NCI-H526 (cell line): ENCODE measurements at regions not wholly inside any gene's neighbourhood (a gene's known extent, or its start where the extent isn't known, plus 50 kb on each side); places are given as distances from the start of the nearest gene placed in this dataset.

Experiments
- DNase-seq, 2 experiments: peaks; one replicate each; lab custom pipeline; 2025; lab: John Stamatoyannopoulos, UW

DNA sequence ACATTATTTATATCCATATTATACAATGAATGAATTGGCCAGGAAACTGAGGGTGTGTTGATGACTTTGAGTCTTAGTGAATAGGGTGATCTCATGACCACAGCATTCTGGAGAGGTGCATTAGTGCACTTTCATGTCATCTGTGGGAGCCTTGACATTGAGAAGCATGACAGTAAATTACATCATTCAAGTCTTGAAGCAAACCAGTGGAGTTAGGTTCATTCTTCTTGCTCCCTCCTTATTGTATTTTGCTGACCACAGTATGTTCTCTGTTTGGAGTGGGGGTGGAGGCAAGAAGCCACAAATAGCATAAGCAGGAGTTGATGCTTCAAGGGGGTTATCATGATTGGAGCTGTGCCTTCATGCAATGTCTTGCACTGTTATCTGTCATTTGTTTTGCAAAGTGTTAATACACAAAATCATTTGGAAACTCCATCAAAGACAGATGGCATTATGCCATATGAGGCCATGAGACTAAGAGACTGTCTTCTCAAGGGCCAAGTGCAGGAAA lies 680.2 kb downstream of the NYAP2 start:
- no peak for DNase-seq

DNA sequence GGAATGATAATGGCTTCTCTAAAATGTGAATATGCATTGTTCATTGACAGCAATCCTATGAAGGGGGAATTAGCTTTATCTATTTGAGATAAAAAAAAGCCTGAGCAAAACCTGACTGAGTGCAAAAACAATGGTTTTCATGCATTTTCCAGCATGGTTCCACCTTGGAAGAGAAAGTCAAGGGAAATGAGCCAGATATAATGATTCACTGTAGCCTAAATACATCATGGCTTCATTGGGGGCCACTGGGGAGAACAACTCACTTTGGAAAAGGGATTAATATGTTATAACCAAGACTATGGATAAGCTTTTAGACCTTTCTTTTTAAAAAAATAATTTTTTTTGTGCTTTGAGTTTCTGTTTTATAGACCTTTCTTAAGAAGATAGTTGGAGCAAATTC lies 679.7 kb downstream of the NYAP2 start:
- DNase-seq, result no peak

DNA sequence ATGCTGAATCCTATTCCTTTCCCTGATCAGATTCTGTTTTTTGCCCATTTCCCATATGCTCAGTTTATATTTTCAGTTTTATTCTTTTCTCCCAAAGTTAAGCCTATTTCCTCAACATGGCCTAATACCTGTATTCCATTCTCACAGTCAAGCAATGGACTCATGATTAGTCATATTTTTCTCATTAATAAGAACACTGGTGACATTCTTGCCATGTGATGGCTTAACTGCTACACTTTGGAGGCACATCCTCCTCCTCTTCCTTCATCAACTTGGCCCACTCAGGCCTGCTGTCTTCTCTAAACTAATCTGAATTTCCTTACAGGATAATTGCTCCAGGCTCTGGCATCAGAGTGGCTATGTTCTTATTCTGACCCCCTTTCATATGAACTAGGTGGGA lies 679.2 kb downstream of the NYAP2 start:
- no peak for DNase-seq

DNA sequence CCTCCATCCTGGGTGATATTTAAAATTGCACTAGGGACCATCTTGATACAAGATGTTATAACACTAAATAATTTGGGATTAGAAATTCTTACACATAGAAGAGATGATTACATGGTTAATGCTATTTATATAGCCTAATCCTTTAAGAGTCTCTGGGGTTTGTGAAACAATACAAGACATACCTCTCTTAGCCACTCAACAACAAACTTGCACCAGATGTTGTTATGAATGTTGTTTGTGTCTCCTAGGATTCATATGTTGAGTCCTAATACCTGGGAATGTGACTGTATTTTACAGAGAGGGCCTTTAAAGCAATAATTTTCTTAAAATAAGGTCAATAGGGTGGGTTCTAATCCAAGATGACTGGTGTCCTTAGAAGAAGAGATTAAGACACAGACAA lies 678.3 kb downstream of the NYAP2 start:
- no peak for DNase-seq

DNA sequence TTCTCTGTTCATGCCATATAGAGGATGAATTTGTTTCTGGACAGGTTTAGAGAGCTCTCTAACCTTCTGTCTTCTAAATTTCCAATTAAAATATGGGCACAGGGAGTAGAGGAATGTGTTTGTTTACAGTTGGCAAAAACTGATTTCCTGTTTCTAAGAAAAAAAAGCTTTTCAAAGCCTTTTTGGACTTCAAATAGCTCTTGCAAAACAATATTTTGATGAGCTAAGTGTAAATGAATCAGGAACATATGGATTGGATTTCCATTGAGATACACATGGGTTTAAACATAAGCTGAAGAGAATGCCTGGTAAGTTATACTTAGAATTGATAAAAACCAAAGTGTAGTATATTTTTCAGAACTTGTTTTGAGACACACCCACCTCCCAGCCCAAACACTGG lies 677.5 kb downstream of the NYAP2 start:
- no peak for DNase-seq

DNA sequence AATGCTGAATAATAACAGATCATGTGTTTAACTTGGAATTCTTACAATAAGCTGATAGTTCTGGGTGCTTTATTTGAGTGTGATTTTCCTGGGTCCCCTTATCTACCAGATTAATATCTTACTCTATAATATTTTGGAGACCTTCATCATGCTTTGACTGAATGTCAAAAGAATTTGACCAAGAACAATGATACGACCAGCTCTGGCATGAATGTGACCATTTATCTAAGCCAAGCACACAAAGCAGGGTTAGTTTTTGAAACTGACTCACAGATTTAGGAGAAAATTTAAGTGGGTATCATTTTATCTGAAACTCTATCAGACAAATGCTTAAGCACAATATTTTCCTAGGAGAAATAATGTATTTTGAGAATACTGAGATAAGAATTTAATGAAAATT lies 677.0 kb downstream of the NYAP2 start:
- no peak for DNase-seq

DNA sequence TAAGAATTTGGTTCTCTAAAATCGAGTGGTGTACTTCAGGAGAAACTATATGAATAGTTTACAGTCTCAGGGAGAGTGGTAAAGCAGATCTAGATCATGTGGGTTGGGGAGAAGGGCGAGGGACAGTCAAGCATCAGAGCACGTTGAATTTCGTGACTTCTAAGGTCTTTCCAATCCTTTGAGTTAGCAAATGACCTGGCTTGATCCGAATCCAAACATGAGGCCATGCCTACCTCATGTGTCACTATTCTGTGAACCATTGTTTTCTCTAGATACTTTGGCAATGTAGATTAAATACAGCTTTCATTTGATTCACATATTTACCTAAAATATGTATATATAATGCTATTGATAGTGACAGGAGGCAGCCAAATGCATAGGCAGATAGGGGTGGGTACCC lies 674.9 kb downstream of the NYAP2 start:
- DNase-seq, result no peak

DNA sequence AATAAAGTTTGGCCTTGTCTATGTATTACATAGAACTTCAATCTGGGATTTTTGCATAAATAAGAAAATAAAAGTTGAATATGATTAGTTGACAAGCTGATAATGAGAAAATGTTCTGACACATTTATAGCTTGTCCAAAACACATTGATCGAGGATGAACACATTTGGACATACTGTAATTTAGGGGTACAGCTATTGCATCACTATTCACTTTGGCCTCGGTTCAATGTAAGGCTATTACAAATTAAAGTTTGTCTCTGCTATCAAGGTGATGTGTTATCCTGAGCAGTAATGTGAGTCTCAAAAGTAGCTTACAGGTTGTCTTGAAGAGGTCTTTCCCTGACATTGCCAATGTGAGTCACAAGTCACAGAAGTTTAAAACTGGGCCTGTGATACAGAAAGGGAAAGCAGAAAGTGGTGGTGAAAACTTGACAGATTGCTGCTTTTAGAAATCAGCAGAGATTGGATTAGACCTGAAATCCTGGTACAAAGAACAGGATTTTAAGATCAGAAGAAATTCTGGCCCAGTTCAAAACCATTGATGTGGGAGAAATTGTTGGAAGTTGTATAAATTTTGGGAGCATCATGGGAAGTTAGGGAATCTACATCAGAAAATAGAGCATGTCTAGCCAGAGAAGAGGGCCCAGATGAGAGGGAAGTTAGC lies 674.1 kb downstream of the NYAP2 start:
- no peak for DNase-seq

DNA sequence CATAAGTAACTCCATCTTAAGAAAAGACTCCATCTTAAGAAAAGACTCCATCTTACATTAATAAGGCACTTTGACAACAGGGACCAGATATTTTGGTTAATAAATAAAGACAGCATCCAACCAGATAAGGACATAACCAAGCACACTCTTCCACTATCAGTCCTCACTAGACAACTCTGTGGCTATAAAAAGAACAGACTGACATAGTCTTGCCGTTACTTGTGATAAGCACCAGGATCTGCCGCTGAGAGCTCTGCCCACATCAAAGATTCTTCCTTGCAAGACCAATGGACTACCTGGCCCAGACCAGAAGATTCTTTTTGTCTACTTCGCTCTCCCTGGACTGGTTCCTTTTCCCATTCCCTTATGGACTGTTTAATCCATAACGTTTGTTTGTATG lies 667.4 kb downstream of the NYAP2 start:
- DNase-seq, result no peak

DNA sequence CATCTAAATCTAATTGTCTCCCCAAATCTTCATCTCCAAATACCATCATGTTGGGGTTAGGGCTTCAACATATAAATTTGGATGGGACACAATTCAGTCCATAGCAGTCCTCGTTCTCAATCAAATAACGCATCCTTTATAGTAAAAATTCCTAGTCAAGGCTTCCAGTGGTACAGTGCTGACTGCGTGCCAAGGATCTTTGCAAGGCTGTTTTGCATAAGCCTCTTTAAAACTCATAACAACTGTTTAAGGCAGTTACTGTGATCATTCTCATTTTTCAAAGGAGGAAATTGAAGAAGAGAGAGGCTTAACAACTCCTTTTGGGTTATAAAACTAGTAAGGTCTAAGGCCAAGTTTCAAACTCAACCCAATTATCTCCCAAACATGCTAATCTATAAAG lies 666.9 kb downstream of the NYAP2 start:
- DNase-seq, result peak in 1 of 2 experiments; percentile 6

DNA sequence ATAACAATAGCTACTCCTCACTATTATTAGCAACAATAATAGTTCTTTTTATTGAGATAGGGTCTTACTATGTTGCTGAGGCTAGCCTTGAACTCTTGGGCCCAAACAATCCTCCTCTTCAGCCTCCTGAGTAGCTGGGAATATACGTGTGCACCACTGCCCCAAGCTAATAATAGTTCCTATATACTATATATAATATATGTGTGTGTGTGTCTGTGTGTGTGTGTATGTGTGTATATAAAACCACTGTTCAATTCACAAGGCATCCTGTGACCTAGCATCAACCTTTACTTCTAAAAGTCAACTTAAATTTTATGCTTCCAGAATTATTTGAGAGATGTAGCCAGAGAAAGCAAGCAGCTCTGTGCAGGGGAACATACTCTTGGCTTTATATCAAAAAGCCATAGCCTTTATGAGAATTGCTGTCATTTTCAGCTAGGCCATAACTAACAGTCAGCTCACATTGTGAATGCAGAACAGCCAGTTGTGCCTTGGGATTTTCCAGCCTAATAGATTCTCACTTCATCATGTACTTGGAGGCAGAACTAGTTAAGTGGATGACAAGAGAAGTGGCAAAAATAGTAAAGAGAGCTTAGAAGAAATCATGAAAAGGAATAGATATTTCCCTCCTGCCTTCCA lies 665.5 kb downstream of the NYAP2 start:
- DNase-seq, result no peak

DNA sequence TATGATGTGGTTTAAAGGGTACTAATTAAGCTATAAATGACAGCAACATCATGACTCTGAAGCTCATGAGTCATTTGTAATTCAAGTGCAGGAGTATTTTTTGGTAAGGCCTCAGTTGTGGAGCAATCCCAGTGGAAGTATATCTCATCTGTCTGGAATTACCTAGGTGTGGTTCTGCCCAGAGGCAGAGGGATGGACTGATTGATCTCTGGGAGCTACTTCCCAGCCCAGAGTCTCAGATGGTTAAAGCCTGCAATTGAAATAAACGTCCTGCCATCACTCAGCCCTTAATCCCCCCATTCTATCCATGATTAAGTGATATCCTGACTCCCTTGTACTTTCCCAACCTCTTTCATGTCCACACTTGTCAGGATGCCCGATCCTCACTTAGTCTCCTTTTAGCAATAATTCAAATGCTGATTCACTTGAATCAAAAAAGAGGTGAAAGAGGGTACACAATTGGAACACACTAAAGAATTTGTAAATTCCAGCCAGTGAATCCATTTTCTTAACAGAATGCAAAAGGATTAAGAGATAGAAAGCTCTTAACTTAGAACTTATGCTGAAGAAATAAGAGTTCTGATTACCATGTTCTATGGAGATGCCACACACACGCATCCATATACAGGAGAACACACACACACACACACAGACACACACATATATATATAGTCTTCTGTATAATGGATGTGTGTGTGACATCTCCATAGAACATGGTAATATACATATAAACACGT lies 664.4 kb downstream of the NYAP2 start:
- DNase-seq, result no peak

DNA sequence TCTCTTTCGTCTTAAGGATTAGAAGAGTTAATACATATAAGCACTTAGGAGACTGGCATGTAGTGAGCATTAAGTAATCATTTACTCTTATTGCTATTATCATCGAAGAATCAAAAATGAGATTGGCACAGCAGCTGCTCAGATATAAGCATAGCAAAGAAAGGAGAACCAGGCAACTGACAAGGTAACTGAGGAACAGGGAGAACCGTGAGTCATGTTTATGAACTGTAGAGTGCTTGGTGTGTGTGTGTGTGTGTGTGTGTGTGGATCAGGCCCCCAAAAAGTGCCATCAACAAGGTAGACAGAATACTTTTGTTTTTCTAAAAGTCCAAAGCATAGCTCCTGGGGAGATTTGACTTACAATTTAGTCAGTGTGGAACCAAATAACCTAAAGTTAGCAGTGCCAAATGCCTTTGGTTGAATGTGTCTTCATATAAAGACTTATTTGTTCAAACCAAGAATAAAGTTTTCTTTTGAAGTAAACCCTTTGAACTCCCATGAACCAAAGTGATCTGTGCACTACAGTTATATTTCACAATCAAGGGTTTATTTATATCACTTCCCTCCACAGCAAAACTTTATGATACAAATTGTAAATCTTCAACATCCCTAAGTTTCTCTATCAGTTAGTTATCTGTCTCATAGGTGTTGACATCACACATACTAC lies 660.6 kb downstream of the NYAP2 start:
- no peak for DNase-seq

DNA sequence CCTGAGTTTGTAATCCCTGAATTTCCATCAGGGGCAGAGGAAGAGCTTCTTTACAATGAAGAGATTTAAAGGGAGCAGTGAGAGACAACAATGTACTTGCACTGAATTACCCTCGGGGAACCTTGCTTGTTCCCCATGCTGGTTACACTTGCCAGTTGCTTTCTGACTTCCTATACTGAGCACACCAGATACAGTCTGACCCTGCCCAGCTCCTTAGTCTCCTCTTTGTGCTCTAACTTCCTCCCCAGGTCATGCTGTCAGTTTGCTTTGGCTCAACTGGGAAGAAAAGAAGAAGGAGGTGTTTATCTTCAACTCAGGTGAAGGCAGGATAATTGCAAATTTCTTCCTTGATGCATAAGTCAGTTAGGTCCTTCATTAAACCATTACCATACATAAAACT lies 658.4 kb downstream of the NYAP2 start:
- no peak for DNase-seq

DNA sequence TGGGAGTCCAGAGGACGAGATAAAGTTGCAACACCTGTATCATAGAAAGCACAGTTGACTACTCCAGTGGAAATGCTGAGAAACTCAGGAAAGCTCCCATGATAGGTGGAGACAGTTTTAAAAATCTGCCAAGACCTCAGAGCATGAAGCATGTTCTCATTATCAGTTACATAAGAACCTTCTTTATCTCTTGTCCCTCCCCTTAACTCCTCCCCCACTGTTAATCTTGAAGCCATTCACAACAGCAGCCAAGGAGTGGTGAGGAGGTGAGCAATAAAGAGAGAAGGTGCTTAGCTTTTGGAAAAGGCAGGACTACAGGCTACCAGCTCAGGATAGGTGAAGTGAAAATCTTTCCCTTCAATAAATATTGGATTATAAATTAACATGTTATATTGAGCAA lies 657.9 kb downstream of the NYAP2 start:
- no peak for DNase-seq

DNA sequence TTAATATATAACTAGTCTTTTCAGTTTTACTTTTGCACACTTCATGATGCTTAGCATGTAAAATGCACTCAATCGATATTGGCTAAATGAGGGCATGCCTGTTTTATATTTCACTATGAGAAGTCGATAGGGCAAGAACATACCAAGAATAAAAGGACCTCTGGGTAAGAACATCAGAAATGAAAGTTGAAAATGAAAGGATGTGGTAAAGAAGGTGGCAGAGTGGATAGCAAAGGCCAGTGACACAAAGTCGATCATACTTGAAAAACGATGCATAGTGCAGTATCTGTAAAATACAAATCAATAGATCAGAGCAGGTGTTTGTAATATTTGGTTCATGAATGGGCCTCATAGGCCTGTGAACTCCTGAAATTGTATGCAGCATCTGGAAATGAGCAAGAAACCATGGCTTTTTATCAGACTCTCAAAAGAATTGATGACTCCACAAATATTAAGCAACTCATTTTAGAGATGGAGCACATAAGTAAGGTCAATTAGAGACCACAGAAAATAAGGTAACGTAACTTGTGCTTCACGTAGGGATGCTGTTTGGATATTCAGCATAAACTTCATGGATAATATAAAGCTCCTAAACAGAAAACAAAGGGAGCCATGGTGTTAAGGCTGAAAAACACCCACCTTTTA lies 653.4 kb downstream of the NYAP2 start:
- no peak for DNase-seq

DNA sequence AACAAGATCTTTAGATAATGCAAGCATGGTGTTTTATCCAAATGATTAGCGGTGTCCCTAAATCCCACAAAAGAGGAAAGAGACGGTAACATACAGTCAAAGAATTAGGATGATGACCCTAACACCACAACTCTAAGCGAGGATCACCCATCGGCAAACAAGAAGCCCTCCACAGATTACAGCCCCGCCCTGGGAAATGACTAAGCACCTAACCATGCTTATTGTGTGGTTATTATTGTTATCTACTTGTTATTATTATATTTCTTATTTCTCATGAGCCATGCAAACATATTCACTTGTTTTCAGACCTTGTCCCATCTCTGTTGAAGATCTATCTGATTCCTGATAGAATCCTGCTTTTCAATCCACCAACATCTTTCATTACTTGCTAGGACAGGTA lies 651.3 kb downstream of the NYAP2 start:
- no peak for DNase-seq

DNA sequence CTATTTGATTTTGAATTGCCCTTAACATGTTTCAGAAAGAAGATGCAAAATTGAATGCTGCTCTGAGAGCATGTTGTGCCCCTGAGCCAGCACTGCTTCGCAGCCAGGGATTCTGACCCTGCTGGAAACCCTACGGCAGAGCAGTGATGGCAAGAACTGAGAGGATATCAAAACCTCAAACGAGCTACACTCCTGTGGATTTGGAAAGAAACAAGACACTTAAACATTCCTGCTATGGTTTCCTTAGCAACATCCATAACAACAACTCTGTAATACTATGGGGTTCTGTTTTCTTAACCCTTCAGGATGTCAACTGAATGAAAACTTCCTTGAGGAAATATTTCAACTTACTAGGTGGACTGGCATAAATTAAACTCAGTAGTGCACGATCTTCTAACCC lies 649.1 kb downstream of the NYAP2 start:
- no peak for DNase-seq

DNA sequence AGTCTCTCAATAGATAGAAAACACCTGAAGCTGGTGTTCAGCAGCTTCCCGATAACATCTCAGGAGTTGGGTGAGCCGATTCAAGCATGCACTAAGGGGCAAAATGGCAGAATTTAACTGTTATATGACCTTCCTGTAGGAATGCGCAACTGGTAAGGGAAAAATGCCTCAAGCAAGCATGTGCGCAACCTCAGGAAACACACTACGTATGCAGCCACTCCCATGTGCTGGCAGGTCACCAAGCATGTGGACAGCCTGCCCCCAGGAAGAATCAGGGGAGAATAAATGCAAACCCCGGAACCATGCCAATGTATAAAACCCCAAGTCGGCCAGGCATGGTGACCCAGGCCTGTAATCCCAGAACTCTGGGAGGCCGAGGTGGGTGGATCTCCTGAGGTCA lies 645.6 kb downstream of the NYAP2 start:
- DNase-seq, result no peak

DNA sequence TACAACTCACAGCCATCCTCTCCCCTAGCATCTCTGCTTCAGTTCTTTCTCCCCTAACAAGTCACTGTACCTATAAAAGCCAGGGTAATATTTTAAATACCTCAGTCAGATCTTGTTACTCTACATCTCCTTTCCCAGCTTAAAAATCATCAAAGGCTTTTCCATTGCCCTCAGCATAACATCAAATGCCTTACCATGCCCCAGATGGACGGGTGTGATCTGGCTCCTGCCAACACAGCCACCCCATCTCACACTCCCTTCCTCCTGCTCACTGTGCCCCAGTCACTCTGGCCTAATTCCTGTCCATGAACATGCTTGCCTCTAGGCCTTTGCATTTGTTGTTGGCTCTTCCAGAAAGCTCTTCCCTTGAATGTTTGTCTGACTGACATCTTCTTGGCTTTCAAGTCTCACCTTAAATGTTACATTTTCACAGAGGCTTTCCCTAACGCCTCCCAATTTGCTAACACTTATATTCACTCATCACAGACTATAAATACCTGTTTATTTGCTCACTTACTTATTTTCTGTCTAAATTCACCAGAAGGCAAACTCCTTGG lies 640.9 kb downstream of the NYAP2 start:
- no peak for DNase-seq

DNA sequence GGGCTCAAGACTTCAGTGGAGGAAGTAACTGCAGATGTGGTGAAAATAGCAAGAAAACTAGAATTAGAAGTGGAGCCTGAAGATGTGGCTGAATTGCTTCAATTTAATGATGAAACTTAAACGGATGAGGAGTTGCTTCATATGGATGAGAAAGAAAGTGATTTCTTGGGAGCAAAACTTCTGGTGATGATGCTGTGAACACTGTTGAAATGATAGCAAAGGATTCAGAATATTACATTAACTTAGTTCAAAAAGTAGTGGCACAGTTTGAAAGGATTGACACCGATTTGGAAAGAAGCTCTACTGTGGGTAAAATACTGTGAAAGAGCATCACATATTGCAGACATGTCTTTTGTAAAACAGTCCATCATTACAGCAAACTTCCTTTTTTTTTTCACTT lies 638.0 kb downstream of the NYAP2 start:
- DNase-seq, result no peak
